GM12872 (cell line): ENCODE measurements at regions not wholly inside any gene's neighbourhood (a gene's known extent, or its start where the extent isn't known, plus 50 kb on each side); places are given as distances from the start of the nearest gene placed in this dataset.

Experiments used
- TF ChIP-seq, protein P1 (sequence below): IDR thresholded peaks from 3 replicates; pipeline ENCODE4 v1.5.1; 2011; ENCODE audit warnings: low read depth, mild to moderate bottlenecking, low read length, moderate library complexity; ENCODE audit not compliant: insufficient read depth

DNA sequence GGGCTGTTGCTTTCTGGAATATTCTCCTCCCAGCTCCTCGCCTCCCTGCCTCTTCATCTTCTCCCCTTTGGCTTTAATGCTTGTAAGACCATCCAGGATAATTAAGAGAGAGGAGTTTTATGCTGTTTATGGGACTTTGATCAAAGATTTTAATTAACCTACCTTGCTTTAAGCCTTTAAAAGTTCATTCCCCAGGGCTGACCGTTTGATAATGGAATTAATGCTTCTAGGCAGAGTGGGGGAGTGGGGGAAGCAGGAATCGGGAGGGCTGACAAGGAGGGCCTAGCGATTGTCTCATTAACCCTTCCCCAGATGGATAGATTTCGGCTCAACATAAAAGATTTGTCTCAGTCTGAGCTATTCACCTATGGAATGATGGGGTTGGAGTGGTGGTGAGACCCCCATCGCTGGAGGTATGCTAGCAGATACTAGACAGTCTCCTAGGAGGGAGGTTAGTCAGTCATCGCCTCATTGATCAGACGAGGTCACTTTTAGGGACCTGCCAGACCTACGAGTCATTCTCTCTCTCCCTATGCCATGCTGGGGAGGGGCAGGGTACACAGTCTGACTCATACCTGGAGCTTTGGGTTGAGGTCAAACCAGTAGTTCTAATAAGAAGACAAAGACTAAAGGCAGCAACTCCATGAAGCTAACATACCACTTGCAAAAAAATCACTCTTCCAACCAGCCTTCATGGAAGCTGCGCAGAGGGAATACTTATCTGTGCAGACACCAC lies 236.6 kb upstream of the NLRP1 start:
- TF ChIP-seq, protein P1, sequence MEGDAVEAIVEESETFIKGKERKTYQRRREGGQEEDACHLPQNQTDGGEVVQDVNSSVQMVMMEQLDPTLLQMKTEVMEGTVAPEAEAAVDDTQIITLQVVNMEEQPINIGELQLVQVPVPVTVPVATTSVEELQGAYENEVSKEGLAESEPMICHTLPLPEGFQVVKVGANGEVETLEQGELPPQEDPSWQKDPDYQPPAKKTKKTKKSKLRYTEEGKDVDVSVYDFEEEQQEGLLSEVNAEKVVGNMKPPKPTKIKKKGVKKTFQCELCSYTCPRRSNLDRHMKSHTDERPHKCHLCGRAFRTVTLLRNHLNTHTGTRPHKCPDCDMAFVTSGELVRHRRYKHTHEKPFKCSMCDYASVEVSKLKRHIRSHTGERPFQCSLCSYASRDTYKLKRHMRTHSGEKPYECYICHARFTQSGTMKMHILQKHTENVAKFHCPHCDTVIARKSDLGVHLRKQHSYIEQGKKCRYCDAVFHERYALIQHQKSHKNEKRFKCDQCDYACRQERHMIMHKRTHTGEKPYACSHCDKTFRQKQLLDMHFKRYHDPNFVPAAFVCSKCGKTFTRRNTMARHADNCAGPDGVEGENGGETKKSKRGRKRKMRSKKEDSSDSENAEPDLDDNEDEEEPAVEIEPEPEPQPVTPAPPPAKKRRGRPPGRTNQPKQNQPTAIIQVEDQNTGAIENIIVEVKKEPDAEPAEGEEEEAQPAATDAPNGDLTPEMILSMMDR: no peak

DNA sequence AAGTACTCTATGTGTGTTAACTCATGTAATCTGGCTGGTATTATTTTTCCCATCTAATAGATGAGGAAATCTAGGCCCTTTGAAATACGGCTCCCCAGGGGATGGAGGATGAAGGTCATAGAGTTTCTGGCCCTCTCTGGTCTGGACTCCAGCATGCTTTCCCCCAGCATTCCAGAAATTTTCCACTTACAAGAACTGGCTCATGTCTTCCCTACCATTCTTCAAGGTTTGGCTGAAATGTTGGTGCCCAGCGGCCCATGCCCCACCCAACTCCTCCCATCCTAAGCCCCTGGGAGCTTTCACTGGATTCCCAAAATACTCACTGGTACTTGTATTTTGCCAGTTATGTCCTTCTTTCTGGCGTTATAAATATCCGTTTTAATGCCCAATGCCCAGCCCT lies 237.5 kb upstream of the NLRP1 start:
- TF ChIP-seq, protein P1: no peak

DNA sequence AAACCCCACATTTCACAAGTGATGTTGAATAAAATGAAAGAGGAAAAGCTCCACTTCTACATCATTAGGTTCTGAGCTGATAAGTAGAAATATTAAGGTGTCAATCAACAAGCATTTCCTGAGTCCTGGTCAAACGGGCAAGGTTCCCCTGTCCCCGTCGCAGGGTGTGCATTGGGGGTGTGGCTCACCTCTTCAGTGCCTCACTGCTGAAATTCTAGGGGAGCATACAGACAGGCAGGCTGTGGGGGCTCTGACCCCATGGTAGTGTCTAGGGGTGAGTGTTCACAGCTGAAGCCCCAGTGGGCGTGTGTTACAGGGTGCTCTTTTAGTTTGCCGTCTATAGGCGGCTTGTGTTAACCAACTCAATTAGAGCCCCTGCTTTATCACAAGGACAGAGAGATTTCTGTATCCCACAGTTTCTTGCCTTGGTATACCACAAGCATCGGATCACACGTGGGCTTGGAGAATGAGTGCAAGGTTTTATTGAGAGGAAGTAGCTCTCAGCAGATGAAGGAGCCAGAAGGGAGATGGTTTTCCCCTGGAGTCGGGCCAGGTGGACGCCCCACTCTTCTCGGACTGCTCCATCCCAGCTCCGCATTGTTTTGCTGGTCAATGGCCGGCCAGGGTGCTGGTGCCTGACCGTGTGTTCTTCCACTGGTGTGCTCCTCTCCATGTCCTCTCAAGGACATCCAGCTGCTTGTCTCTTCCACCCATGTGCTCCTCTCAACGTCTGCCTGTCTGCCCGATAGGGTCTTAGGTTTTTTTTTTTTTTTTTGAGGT lies 238.2 kb upstream of the NLRP1 start:
- TF ChIP-seq, protein P1: no peak

DNA sequence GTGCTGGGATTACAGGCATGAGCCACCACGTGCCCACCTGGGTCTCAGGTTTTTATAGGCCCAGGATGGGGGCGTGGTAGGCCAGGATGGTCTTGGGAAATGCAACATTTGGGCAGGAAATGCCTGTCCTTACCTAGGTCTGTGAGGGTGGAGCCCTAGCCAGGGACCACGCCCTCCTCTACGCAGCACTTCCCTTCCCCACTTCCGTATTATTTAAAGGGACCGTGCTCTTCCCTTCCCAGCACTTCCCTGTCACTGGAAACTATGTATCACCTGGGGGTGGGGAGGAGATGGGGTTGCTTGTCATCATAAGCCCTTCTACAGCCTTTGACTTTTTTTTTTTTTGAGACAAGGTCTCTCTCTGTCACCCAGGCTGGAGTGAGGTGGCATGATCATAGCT lies 238.9 kb upstream of the NLRP1 start:
- TF ChIP-seq, protein P1: no peak

DNA sequence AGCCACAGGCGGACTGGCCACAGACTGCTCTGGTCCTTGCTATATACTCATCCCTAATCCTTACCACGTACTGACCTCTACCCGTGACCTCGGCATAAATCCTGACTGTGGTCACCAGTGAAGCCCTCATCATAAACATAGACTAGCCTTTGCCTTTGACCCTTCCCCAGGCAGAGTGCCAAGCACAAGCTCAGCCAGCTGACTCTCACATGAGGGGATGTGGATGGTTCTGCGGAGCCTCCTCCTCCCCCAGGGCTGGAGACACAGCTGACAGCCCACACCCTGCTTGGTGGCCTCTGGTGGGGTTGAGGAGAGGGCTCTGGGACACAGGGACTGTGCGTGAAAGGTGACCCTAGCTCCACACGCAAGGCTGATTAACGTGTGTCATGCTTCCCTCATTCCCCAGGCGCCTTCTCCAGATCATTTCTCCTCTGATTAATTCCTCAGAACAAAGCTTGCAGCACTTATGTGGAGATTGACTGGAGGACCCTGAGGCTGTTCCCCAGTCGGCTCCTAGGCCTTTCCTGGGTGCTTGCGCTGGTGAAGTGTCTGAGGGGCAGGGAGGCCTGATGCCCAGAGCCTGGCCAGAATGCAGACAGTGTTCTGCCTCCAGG lies 241.5 kb upstream of the NLRP1 start:
- TF ChIP-seq, protein P1: no peak

DNA sequence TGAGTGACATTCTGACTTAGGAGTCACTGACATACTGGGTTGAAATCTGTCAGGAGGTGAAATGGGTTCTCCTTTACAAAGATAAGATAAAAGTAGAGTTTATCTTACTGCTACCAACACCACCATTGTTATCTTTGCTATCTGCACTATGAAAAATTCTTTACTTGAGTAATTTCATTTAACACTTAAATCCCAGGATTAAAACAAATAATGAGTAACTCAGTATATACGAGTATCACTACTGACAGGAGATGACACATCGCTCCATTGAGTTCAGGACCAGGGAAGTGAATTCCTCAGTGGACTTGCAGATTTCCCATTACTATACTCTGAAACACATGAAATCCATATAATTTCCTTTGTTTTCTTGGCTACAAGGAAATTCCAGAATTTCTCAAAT lies 242.1 kb upstream of the NLRP1 start:
- TF ChIP-seq, protein P1: no peak

DNA sequence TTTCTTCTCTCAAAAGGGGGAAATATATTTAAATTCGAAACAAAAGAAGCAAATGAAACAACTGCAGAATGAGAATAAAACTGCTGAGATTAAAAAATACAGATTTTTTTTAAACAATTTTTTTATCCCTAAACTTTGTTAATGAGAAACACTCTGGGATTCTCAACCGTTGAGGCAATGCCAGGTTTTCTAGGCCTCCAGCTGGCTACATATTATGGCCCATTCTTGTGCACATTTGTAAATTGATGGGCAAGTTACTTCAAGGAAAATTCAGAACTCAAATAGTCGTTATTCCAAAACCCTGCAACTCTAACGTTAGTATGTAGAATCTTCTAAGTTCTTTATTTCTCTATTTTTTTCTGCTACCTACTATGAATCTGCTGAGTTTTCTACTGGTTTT lies 239.3 kb upstream of the WSCD1 start:
- TF ChIP-seq, protein P1: no peak
